ENCODE measurements at regions not wholly inside any gene's neighbourhood (a gene's known extent, or its start where the extent isn't known, plus 50 kb on each side); places are given as distances from the start of the nearest gene placed in this dataset.

- TF ChIP-seq CTCF (tag by site-specific recombination; IDR thresholded peaks at IDR 0.05) (no peak), KLF16 (tag by site-specific recombination; IDR thresholded peaks at IDR 0.05) (no peak), ZSCAN23 (tag by site-specific recombination; IDR thresholded peaks at IDR 0.05) (no peak)
These were observed 587.1 kb upstream of the LRRTM4 start for GRCh38 chr2:78109272-78109671.

All from HEK293 (cell line).